ENCODE measurements at regions not wholly inside any gene's neighbourhood (a gene's known extent, or its start where the extent isn't known, plus 50 kb on each side); places are given as distances from the start of the nearest gene placed in this dataset.

DNA sequence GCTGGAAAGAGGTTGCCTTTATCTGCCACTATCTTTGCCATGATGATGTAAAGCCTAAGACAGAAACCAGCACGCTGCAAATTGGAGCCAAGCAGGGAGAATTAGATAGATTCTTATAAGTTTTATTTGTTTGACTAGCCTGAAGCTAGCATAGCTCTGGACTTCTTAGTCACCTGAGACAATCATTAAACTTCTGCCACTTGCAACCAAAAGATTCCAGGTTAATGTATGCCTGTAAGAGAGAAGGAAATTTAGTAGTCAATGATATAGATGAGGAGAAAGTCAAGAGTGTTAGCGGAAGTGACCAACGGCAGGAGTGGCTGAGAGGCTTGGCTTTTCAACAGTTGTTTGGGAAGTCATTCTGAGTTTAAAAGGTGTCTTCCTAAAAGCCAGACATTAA, 1106.6 kb downstream of the VRK1 start:
- H3K9ac ChIP-seq (ENCODE audit: low read length in 5 of 5) = no peak overlapping the region
- H3K27me3 ChIP-seq (ENCODE audit: control insufficient read depth in 5 of 5, insufficient read depth in 4 of 5, low read length in 5 of 5) = no peaks in the 10 kb centered on the region
- no peak overlapping the region for H3K27ac ChIP-seq (ENCODE audit: low read depth, low read length)
- no peaks in the 10 kb centered on the region for H3K36me3 ChIP-seq (ENCODE audit: control insufficient read depth in 5 of 5, insufficient read depth in 5 of 5, low read length in 5 of 5)
- H3K9me3 ChIP-seq (ENCODE audit: control insufficient read depth in 5 of 5, low read length in 5 of 5) = peaks cover 0 to 7% (median 3%) of the 10 kb centered on the region in 5 donors
- H3K4me1 ChIP-seq (ENCODE audit: control insufficient read depth in 5 of 5, insufficient read depth in 5 of 5, low read length in 5 of 5) = peaks cover 0 to 16% (median 7%) of the 10 kb centered on the region in 5 donors
- H3K4me3 ChIP-seq (ENCODE audit: low read depth in 1 of 5, low read length in 5 of 5) = no peak overlapping the region

DNA sequence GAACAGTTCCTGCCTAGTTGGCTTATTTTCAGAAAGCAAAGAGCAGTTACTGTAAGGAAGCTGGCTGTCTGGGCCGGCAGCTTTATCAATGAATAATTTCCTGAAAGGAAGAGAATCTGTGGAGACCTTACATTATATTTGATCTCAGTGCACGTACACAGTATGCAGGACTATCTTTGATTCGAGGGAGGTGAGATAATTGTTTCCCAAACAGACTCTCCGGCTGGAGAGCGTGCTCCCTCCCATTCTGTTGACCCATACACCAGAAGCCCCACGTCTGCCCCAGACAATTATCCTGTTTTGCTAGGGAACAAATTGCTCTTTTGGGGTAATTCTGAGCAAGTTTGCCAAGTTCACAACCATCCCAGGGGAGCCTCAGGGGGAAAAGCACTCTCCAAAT, 1115.0 kb downstream of the VRK1 start:
- Histone ChIP-seq H3K9ac (ENCODE audit: low read length in 5 of 5) (no peak overlapping the region), H3K9me3 (ENCODE audit: control insufficient read depth in 5 of 5, low read length in 5 of 5) (peaks cover 0 to 7% (median 3%) of the 10 kb centered on the region in 5 donors), H3K27ac (ENCODE audit: low read depth, low read length) (no peak overlapping the region), H3K4me1 (ENCODE audit: control insufficient read depth in 5 of 5, insufficient read depth in 5 of 5, low read length in 5 of 5) (peaks cover 0 to 14% (median 0%) of the 10 kb centered on the region in 5 donors), H3K27me3 (ENCODE audit: control insufficient read depth in 5 of 5, insufficient read depth in 4 of 5, low read length in 5 of 5) (no peaks in the 10 kb centered on the region), H3K36me3 (ENCODE audit: control insufficient read depth in 5 of 5, insufficient read depth in 5 of 5, low read length in 5 of 5) (no peaks in the 10 kb centered on the region), H3K4me3 (ENCODE audit: low read depth in 1 of 5, low read length in 5 of 5) (no peak overlapping the region)

DNA sequence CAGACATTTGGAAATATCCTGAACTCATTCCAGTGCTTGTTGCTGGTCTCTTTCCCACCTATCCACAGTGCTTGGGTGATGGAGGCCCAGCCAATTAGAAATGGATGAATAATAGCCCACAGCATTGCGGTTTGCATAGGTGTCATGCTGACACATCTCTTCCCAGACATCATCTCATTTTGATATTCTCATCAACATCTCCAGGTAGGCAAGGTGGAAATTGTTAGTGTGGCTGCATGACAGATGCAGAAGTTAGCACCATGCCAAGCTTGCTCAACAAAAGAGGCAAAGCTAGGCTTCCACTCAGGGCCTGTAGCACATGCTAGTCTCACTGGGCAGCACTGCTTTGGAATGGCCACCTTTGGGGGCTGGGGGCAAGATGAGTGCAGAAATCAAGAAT, 1118.9 kb downstream of the VRK1 start:
- no peak overlapping the region for H3K9ac ChIP-seq (ENCODE audit: low read length in 5 of 5)
- no peaks in the 10 kb centered on the region for H3K36me3 ChIP-seq (ENCODE audit: control insufficient read depth in 5 of 5, insufficient read depth in 5 of 5, low read length in 5 of 5)
- no peaks in the 10 kb centered on the region for H3K27me3 ChIP-seq (ENCODE audit: control insufficient read depth in 5 of 5, insufficient read depth in 4 of 5, low read length in 5 of 5)
- H3K27ac ChIP-seq (ENCODE audit: low read depth, low read length) = no peak overlapping the region
- H3K4me3 ChIP-seq (ENCODE audit: low read depth in 1 of 5, low read length in 5 of 5) = no peak overlapping the region
- H3K9me3 ChIP-seq (ENCODE audit: control insufficient read depth in 5 of 5, low read length in 5 of 5) = no peaks in the 10 kb centered on the region
- peaks cover 0 to 14% (median 0%) of the 10 kb centered on the region in 5 donors for H3K4me1 ChIP-seq (ENCODE audit: control insufficient read depth in 5 of 5, insufficient read depth in 5 of 5, low read length in 5 of 5)

DNA sequence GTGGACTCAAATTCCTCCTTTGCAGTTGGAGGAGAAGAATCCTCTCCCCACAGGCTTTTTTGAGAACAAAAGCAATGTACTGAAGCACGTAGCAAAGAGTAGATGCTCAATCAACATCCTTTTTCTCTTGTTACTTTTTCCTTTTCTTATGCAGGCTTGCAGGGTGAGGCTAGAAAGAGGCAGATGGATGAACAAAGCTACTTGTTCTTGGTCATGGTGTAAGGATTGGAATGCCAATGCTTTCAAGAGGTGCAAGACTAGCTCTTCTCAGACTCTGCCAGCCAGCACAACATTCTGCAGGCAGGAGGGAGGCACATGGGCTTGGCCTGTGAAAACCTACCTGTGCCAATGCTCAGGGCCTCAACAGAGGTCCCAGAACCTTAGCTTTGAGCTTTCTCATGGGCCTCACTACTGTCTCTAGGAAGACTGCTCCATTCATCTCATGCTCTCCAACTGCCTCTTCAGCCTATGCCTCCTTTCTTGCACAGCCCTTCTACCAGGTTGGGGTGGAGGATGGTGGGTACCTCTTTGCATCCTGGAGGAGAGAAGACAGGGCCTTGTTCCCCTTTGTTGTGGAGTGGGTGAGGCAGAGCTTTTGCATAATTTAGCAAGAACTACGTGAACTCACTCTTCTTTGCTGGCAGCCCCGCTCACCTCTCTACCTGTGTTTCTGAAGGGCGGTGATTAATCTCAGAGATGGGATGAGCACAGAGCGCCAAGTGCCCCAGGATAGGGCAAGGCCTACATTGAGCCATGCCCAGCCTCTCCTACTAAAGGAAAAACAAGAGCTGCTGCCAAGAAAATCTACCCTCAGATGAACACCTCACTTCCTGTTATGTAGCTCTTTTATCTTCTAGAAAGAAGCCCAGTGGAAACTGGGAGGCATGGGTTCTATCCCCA, 1119.7 kb downstream of the VRK1 start:
- H3K27me3 ChIP-seq (ENCODE audit: control insufficient read depth in 5 of 5, insufficient read depth in 4 of 5, low read length in 5 of 5) = no peaks in the 10 kb centered on the region
- no peak overlapping the region for H3K9ac ChIP-seq (ENCODE audit: low read length in 5 of 5)
- no peak overlapping the region for H3K4me3 ChIP-seq (ENCODE audit: low read depth in 1 of 5, low read length in 5 of 5)
- no peak overlapping the region for H3K27ac ChIP-seq (ENCODE audit: low read depth, low read length)
- no peaks in the 10 kb centered on the region for H3K36me3 ChIP-seq (ENCODE audit: control insufficient read depth in 5 of 5, insufficient read depth in 5 of 5, low read length in 5 of 5)
- H3K9me3 ChIP-seq (ENCODE audit: control insufficient read depth in 5 of 5, low read length in 5 of 5) = no peaks in the 10 kb centered on the region
- H3K4me1 ChIP-seq (ENCODE audit: control insufficient read depth in 5 of 5, insufficient read depth in 5 of 5, low read length in 5 of 5) = peaks cover 0 to 14% (median 0%) of the 10 kb centered on the region in 5 donors

DNA sequence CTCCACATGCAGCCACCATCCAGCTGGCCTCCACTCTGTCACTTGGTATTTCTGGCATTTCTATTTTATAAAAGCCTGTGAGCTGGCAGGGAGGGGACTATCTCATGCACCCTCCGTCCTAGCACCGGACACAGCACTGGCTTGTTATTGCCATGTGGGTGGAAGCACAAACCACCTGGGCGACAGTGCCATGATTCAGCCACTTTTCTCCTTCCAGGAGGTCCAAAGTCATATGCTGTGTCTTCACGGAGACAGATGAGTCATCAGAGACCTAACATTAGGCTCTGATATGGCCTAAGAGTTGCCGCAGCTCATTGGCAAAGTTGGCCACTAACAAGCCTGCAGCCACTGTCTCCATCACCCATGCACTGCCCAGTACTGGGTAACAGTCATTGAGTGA, 1123.0 kb downstream of the VRK1 start:
- H3K27me3 ChIP-seq (ENCODE audit: control insufficient read depth in 5 of 5, insufficient read depth in 4 of 5, low read length in 5 of 5) = no peaks in the 10 kb centered on the region
- H3K4me1 ChIP-seq (ENCODE audit: control insufficient read depth in 5 of 5, insufficient read depth in 5 of 5, low read length in 5 of 5) = peaks cover 0 to 1% (median 0%) of the 10 kb centered on the region in 5 donors
- no peaks in the 10 kb centered on the region for H3K36me3 ChIP-seq (ENCODE audit: control insufficient read depth in 5 of 5, insufficient read depth in 5 of 5, low read length in 5 of 5)
- H3K27ac ChIP-seq (ENCODE audit: low read depth, low read length) = no peak overlapping the region
- H3K4me3 ChIP-seq (ENCODE audit: low read depth in 1 of 5, low read length in 5 of 5) = no peak overlapping the region
- H3K9ac ChIP-seq (ENCODE audit: low read length in 5 of 5) = no peak overlapping the region
- no peaks in the 10 kb centered on the region for H3K9me3 ChIP-seq (ENCODE audit: control insufficient read depth in 5 of 5, low read length in 5 of 5)

DNA sequence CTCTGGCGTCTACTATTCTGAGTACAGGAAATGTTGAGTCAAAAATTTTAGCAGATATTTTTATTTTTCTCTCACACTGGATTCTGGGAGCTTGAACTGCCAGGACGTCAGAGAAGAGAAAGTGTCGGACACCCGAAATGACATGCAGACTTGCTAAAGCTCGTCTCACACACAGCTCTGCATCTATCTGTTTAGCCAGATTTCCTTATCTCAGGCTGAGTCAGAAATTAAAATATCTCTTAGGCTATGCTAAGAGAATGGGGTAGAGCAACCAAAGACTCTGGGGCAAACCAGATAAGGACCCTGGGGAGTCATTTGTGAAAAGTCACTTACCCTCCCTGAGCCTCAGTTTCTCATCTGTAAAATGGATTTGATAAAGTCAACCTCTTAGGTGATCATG, 1124.1 kb downstream of the VRK1 start:
- no peaks in the 10 kb centered on the region for H3K4me1 ChIP-seq (ENCODE audit: control insufficient read depth in 5 of 5, insufficient read depth in 5 of 5, low read length in 5 of 5)
- no peak overlapping the region for H3K27ac ChIP-seq (ENCODE audit: low read depth, low read length)
- no peaks in the 10 kb centered on the region for H3K27me3 ChIP-seq (ENCODE audit: control insufficient read depth in 5 of 5, insufficient read depth in 4 of 5, low read length in 5 of 5)
- H3K9ac ChIP-seq (ENCODE audit: low read length in 5 of 5) = no peak overlapping the region
- H3K9me3 ChIP-seq (ENCODE audit: control insufficient read depth in 5 of 5, low read length in 5 of 5) = no peaks in the 10 kb centered on the region
- no peak overlapping the region for H3K4me3 ChIP-seq (ENCODE audit: low read depth in 1 of 5, low read length in 5 of 5)
- H3K36me3 ChIP-seq (ENCODE audit: control insufficient read depth in 5 of 5, insufficient read depth in 5 of 5, low read length in 5 of 5) = no peaks in the 10 kb centered on the region

DNA sequence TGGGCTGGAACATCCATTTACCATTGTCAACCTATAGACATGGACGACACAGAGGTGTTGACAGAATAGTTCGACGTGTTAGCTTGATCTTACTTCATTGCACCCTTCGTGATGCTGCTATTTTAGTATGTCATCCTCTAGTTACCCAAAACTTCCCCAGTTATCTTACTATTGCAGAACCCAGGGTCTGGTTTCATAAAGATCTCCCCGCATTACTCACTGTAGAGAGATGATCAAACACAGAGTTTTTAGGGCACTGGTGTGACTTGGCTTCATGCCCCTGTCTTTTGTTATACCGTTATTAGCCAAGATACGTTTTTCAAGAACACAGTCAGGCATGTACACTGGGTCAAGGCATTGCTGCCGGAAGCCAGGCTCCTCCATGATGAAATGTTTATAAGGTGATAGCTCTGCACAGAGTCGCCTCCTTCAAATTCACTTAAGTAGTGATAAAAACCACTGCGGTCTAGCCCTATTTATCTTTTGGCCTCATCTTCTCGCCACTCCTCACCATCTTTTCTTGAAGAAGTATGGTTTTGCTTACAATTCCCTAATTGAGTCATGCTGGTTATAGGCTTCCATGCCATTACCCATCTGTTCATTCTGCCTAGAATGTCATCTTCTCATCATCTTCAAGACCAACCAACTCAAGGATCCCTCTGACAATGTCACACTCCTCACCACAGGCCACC, 1127.9 kb downstream of the VRK1 start:
- H3K4me1 ChIP-seq (ENCODE audit: control insufficient read depth in 5 of 5, insufficient read depth in 5 of 5, low read length in 5 of 5) = no peaks in the 10 kb centered on the region
- H3K9me3 ChIP-seq (ENCODE audit: control insufficient read depth in 5 of 5, low read length in 5 of 5) = no peaks in the 10 kb centered on the region
- no peak overlapping the region for H3K9ac ChIP-seq (ENCODE audit: low read length in 5 of 5)
- no peaks in the 10 kb centered on the region for H3K36me3 ChIP-seq (ENCODE audit: control insufficient read depth in 5 of 5, insufficient read depth in 5 of 5, low read length in 5 of 5)
- no peak overlapping the region for H3K4me3 ChIP-seq (ENCODE audit: low read depth in 1 of 5, low read length in 5 of 5)
- no peak overlapping the region for H3K27ac ChIP-seq (ENCODE audit: low read depth, low read length)
- H3K27me3 ChIP-seq (ENCODE audit: control insufficient read depth in 5 of 5, insufficient read depth in 4 of 5, low read length in 5 of 5) = no peaks in the 10 kb centered on the region

DNA sequence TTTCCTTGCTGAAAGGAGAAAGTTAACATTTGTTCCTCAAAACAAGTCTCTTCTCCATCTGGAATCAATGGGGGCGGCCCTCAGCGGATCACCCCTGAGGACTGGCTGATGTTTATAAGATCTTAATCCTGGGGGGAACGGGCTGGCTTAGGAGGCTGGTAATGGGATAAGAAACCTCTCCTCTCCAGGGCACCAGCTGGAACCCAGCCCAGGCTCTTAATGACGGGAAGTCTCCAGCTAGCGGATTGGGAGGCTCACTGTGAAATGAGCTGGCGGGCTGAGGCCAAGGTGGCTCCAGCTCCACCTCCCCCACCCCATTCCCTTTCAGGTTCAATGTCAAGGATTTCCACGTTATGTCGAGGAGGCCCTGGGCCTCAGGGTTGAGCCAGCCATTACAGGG, 1133.0 kb downstream of the VRK1 start:
- H3K36me3 ChIP-seq (ENCODE audit: control insufficient read depth in 5 of 5, insufficient read depth in 5 of 5, low read length in 5 of 5) = no peaks in the 10 kb centered on the region
- H3K27ac ChIP-seq (ENCODE audit: low read depth, low read length) = no peak overlapping the region
- no peaks in the 10 kb centered on the region for H3K4me1 ChIP-seq (ENCODE audit: control insufficient read depth in 5 of 5, insufficient read depth in 5 of 5, low read length in 5 of 5)
- H3K9me3 ChIP-seq (ENCODE audit: control insufficient read depth in 5 of 5, low read length in 5 of 5) = no peaks in the 10 kb centered on the region
- H3K27me3 ChIP-seq (ENCODE audit: control insufficient read depth in 5 of 5, insufficient read depth in 4 of 5, low read length in 5 of 5) = no peaks in the 10 kb centered on the region
- H3K9ac ChIP-seq (ENCODE audit: low read length in 5 of 5) = no peak overlapping the region
- no peak overlapping the region for H3K4me3 ChIP-seq (ENCODE audit: low read depth in 1 of 5, low read length in 5 of 5)

DNA sequence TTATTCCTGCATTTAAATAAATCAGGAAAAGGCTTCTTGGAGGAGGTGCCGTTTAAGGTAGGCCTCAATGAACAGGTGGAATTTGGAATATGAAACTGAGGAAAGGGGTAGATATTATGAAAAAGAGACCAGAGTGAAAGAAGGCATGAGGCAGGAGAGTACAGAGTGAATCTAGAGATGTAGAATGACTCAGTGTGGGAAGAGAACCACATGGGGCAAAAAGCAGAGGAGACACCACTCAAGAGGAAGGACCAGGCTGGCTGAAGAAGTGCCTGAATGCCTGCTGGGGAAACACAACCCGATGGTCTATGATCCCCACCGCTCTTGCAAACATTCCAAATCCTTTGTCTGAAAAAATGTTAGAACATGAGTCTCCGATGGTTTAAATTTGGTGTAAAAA, 1134.1 kb downstream of the VRK1 start:
- no peaks in the 10 kb centered on the region for H3K36me3 ChIP-seq (ENCODE audit: control insufficient read depth in 5 of 5, insufficient read depth in 5 of 5, low read length in 5 of 5)
- H3K27ac ChIP-seq (ENCODE audit: low read depth, low read length) = no peak overlapping the region
- no peak overlapping the region for H3K4me3 ChIP-seq (ENCODE audit: low read depth in 1 of 5, low read length in 5 of 5)
- no peaks in the 10 kb centered on the region for H3K4me1 ChIP-seq (ENCODE audit: control insufficient read depth in 5 of 5, insufficient read depth in 5 of 5, low read length in 5 of 5)
- H3K9ac ChIP-seq (ENCODE audit: low read length in 5 of 5) = no peak overlapping the region
- H3K27me3 ChIP-seq (ENCODE audit: control insufficient read depth in 5 of 5, insufficient read depth in 4 of 5, low read length in 5 of 5) = no peaks in the 10 kb centered on the region
- H3K9me3 ChIP-seq (ENCODE audit: control insufficient read depth in 5 of 5, low read length in 5 of 5) = no peaks in the 10 kb centered on the region

DNA sequence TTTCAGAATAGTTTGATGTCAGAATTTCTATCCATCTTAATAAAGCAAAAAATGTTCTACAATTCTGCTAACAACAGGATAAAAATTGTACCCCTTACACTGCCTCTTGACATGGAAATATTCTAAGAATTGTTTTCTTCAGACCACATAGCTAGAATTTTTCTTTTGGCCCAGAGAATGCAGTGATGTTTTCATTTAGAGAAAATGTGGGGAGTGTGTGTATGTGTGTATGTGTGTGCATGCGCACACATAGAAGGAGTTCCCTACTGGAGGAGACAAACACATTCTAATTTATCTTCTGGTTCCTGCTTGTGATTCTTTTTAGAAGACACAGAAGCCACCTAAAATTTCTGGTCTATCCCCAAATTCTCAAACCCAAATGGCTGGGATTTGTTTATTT, 1145.7 kb downstream of the VRK1 start:
- no peak overlapping the region for H3K9ac ChIP-seq (ENCODE audit: low read length in 5 of 5)
- H3K36me3 ChIP-seq (ENCODE audit: control insufficient read depth in 5 of 5, insufficient read depth in 5 of 5, low read length in 5 of 5) = no peaks in the 10 kb centered on the region
- H3K27ac ChIP-seq (ENCODE audit: low read depth, low read length) = no peak overlapping the region
- H3K4me3 ChIP-seq (ENCODE audit: low read depth in 1 of 5, low read length in 5 of 5) = no peak overlapping the region
- no peaks in the 10 kb centered on the region for H3K9me3 ChIP-seq (ENCODE audit: control insufficient read depth in 5 of 5, low read length in 5 of 5)
- no peaks in the 10 kb centered on the region for H3K27me3 ChIP-seq (ENCODE audit: control insufficient read depth in 5 of 5, insufficient read depth in 4 of 5, low read length in 5 of 5)
- peaks cover 0 to 10% (median 0%) of the 10 kb centered on the region in 5 donors for H3K4me1 ChIP-seq (ENCODE audit: control insufficient read depth in 5 of 5, insufficient read depth in 5 of 5, low read length in 5 of 5)

All from subcutaneous abdominal adipose tissue (tissue), 5 donors.